ENCODE measurements at regions not wholly inside any gene's neighbourhood (a gene's known extent, or its start where the extent isn't known, plus 50 kb on each side); places are given as distances from the start of the nearest gene placed in this dataset.

- Histone ChIP-seq H3K4me3 (ENCODE audit: insufficient read depth, low read depth, low read length) (no peak overlapping the region), H3K4ac (ENCODE audit: low read depth, low read length) (no peak overlapping the region), H3K4me1 (ENCODE audit: control insufficient read depth, insufficient read depth, low read length) (no peaks in the 10 kb centered on the region), H2AK5ac (ENCODE audit: low read depth, low read length) (no peak overlapping the region), H3K27me3 (ENCODE audit: control insufficient read depth, insufficient read depth, low read length) (peaks cover 20% of the 10 kb centered on the region), H3K27ac (ENCODE audit: insufficient read depth, low read length) (no peak overlapping the region), H2AK9ac (replicated peaks; ENCODE audit: low read depth, low read length, poor library complexity) (no peak overlapping the region), H3K4me2 (ENCODE audit: low read depth, low read length) (no peak overlapping the region), H3K18ac (ENCODE audit: low read depth, low read length) (no peak overlapping the region), H3K23ac (ENCODE audit: low read depth, low read length) (no peak overlapping the region), H2BK5ac (ENCODE audit: low read depth, low read length, poor library complexity, severe bottlenecking) (no peak overlapping the region), H2BK15ac (ENCODE audit: low read depth, low read length) (no peak overlapping the region), H4K8ac (ENCODE audit: low read depth in 2 of 2, low read length in 2 of 2) (no peak overlapping the region), H3K9me1 (ENCODE audit: insufficient read depth, low read length) (no peaks in the 10 kb centered on the region), H3K56ac (ENCODE audit: extremely low read depth, insufficient read depth, low read length) (no peak overlapping the region), H3K14ac (replicated peaks; ENCODE audit: low read depth, low read length) (no peak overlapping the region), H4K5ac (ENCODE audit: low read depth, low read length) (no peak overlapping the region), H2BK20ac (ENCODE audit: low read depth, low read length) (no peak overlapping the region), H4K20me1 (ENCODE audit: insufficient read depth, low read length) (no peaks in the 10 kb centered on the region), H3K9me3 (ENCODE audit: control insufficient read depth, insufficient read depth, low read length) (no peaks in the 10 kb centered on the region), H4K91ac (ENCODE audit: insufficient read depth, low read depth, low read length) (no peak overlapping the region), H2BK120ac (ENCODE audit: low read depth, low read length) (no peak overlapping the region), H3K79me1 (ENCODE audit: low read depth in 1 of 2, low read length in 2 of 2) (no peaks in the 10 kb centered on the region), H2AFZ (replicated peaks; ENCODE audit: low read length, poor library complexity) (no peak overlapping the region), H3K36me3 (ENCODE audit: control insufficient read depth, insufficient read depth, low read length) (no peaks in the 10 kb centered on the region), H3K9ac (ENCODE audit: low read depth, low read length) (no peak overlapping the region)
- DNase-seq: no peak
- TF ChIP-seq MAZ (IDR thresholded peaks at IDR 0.05; ENCODE audit: borderline replicate concordance, low read depth, low read length): no peak
- no peak for TF ChIP-seq CHD1 (IDR thresholded peaks at IDR 0.05; ENCODE audit: low read depth, low read length)
- TF ChIP-seq ELK1 (IDR thresholded peaks at IDR 0.05; ENCODE audit: borderline replicate concordance, low read depth, low read length): no peak
- no peak for TF ChIP-seq MXI1 (IDR thresholded peaks at IDR 0.05; ENCODE audit: borderline replicate concordance, low read depth, low read length)
- no peak for TF ChIP-seq RCOR1 (IDR thresholded peaks at IDR 0.05; ENCODE audit: insufficient replicate concordance, low read length)
- no peak for TF ChIP-seq CTCF (conservative IDR thresholded peaks at IDR 0.05; ENCODE audit: low read depth, low read length)
- TF ChIP-seq USF2 (IDR thresholded peaks at IDR 0.05; ENCODE audit: low read depth, low read length): no peak
- BruUV-seq (replicated peaks): no TSS peak
- CTCF ChIA-PET: no interaction called here
- POLR2A ChIA-PET (ENCODE audit: unreplicated experiment): no interaction called here
- WGBS, 2 experiments (ENCODE audit: extremely low coverage in 2 of 2, insufficient read length in 1 of 2): no CpG with 5 or more reads among the region's 3 CpGs
- in situ Hi-C loops (cut with MboI; ENCODE audit: low sequenced_read_pairs): no loop called here
- intact Hi-C loops (cut with micrococcal nuclease): no loop called here
- dilution Hi-C loops (cut with HindIII; ENCODE audit: low sequenced_read_pairs, unreplicated experiment): no loop called here
- ATAC-seq (ENCODE audit: low read depth): no peak
These were observed 113.7 kb upstream of the MAP1B start for GRCh38 chr5:71993600-71993999.

Measured in IMR-90 (cell line).